LNCaP clone FGC (cell line): ENCODE measurements at regions not wholly inside any gene's neighbourhood (a gene's known extent, or its start where the extent isn't known, plus 50 kb on each side); places are given as distances from the start of the nearest gene placed in this dataset.

ENCODE experiments used
- DNase-seq: peaks from one replicate; pipeline ENCODE4 v3.0.0-alpha.2; 2011; ENCODE audit warnings: low read depth
- H3K4me3 ChIP-seq: 2 replicates; pipeline ENCODE4 v1.5.1; 2011; ENCODE audit warnings: mild to moderate bottlenecking, low read depth, low read length, control low read depth
- TF ChIP-seq, protein P1 (sequence below): IDR thresholded peaks from 2 replicates; pipeline ENCODE4 v1.5.1; 2012; ENCODE audit warnings: mild to moderate bottlenecking; ENCODE audit not compliant: control insufficient read depth, insufficient read depth; ENCODE audit errors: extremely low read depth

DNA sequence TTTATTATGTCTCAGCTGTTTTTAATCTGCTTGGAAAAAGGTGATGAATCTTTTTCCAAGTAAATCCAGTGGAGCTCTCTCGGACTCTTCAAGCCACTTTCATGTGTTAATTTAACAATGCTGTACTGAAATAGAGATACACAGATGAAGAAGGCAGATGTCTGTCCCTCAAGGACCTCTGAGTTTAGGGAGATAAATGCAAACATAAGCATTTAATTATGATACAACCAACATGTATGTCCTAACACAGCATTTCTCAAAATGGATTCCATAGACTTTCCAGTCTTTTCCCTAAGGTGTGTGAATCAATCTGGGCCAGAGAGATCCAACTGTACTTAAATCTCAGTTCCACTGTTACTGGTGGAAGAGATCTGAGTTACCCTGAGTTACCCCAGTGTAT lies 262.4 kb downstream of the RND3 start:
- H3K4me3 ChIP-seq: no peak overlapping the region
- TF ChIP-seq, protein P1, sequence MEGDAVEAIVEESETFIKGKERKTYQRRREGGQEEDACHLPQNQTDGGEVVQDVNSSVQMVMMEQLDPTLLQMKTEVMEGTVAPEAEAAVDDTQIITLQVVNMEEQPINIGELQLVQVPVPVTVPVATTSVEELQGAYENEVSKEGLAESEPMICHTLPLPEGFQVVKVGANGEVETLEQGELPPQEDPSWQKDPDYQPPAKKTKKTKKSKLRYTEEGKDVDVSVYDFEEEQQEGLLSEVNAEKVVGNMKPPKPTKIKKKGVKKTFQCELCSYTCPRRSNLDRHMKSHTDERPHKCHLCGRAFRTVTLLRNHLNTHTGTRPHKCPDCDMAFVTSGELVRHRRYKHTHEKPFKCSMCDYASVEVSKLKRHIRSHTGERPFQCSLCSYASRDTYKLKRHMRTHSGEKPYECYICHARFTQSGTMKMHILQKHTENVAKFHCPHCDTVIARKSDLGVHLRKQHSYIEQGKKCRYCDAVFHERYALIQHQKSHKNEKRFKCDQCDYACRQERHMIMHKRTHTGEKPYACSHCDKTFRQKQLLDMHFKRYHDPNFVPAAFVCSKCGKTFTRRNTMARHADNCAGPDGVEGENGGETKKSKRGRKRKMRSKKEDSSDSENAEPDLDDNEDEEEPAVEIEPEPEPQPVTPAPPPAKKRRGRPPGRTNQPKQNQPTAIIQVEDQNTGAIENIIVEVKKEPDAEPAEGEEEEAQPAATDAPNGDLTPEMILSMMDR: no peak
- no peak for DNase-seq

DNA sequence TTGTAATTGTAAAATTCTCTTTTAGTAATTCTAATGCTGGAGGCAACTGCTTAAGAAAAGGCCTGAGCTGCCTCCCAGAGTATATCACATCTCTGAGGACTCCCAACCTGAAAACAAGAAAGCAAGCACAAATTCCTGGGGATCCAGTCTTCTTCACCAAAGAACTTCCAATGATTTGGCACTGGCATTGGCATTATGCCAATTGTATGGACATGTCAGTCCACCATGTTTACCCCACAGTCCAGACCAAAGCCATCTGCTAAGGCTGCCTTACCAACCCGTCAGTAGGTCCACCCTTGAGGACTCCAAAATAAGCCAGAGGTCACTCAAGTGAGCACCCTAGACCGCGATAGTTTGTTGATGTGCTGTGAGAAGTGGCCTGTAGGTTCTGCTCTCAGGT lies 263.1 kb downstream of the RND3 start:
- TF ChIP-seq, protein P1: no peak
- H3K4me3 ChIP-seq: no peak overlapping the region
- DNase-seq: no peak

DNA sequence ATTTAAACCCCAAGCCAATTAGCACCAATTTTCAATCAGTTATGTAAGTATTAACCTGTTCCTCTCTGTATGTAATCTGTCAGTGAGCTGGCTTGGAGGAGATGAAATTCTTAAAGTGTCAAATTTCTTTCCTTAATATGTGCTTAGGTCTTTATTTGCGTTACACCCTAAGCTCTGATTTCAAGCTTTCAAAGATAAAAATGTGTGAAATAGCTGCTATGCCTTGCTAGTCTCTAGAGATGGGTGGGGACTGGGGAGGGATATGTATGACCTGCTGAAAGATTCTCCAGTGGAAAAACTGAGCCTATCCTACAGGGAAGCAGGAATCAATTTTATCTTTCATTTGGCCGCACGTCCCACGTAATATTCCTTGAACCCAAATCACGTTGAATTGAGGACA lies 264.5 kb downstream of the RND3 start:
- TF ChIP-seq, protein P1: no peak
- no peak overlapping the region for H3K4me3 ChIP-seq
- DNase-seq: no peak

DNA sequence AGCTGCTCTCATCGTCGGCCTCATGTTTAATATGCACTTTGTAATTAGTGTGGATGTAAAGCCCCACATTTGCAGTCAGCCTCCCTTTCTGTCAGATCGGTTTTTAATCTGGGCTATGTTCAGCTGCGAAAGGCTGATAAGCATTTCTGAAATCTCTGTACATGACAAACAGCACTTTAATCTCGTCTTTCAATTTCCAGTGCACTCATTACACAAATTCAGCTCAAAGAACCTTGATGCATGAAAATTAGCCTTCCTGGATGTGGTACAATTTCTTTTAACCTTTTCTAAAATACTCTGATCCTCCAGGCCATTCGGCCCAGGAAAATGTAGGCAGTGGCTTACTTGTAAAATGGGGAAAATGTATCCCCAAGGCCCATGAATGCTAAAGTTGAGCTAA lies 265.1 kb downstream of the RND3 start:
- DNase-seq: no peak
- H3K4me3 ChIP-seq: no peak overlapping the region
- TF ChIP-seq, protein P1: no peak

DNA sequence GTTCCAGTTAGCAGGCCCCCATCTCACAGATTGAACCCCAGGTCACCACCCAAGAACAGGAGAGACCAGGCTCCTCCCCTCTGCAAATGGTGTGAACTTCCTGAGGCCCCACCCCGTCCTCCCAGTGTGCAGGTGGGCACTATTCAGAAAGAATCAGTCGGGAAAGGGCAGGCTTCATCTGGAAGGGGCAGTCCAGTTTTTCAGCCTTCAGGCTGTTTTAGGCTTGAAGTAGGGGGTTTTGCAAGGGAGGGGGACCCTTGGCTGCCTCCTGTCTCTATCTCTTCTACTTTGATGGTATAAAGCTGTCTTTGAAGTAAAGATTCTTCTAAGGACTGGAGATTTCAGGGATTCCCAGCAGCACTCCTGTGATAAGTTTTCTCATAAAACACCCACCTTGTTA lies 267.6 kb downstream of the RND3 start:
- no peak for DNase-seq
- TF ChIP-seq, protein P1: no peak
- no peak overlapping the region for H3K4me3 ChIP-seq

DNA sequence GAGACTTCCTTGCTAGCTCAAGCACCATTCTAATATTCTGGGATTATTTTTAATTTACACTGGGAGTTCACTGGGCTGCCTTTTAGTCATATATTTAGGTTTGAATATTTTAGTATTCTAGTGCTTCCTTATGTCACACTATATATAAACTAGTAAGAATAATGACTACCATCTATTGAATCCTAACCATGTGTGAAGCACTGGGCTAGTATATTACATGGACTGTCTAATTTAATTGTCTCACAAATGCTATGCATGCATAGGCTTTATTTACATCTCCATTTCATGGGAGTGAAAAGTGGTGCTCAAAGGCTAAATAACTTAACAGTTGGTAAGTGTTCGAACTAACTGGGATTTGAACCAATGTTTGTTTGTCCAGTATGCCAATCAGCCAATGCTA lies 272.4 kb downstream of the RND3 start:
- DNase-seq: no peak
- TF ChIP-seq, protein P1: no peak
- H3K4me3 ChIP-seq: no peak overlapping the region

DNA sequence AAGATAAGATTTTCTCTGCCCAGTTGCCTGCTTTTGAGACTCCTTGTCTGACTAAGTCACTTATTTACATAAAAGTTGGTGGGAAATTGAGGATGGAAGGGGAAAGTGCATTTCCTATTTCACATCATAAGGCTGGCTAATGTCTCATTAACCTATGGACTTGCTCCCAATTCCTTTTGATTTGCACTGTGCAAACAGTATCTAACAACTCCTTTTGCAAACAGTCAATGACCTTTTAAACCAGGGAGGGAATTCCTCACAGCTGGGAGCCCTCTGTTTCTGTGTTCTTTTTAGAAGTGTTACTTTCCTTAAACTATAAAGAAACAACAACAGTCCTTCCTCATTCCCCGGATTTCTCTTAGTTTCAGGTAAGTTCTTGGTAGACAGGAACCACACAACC lies 272.8 kb downstream of the RND3 start:
- DNase-seq: no peak
- TF ChIP-seq, protein P1: no peak
- H3K4me3 ChIP-seq: no peak overlapping the region
